NCI-H69 (cell line): ENCODE measurements at regions not wholly inside any gene's neighbourhood (a gene's known extent, or its start where the extent isn't known, plus 50 kb on each side); places are given as distances from the start of the nearest gene placed in this dataset.
A peak's percentile ranks its signal among the peaks of the same experiment; 100 is the strongest.
"Not testable (repeated sequence)": the region's sequence is repeated elsewhere in the genome, so short reads cannot be mapped to it uniquely, and the experiment has no call there.

Source experiments
- DNase-seq: peaks from one replicate; lab custom pipeline; 2025; lab: John Stamatoyannopoulos, UW

DNA sequence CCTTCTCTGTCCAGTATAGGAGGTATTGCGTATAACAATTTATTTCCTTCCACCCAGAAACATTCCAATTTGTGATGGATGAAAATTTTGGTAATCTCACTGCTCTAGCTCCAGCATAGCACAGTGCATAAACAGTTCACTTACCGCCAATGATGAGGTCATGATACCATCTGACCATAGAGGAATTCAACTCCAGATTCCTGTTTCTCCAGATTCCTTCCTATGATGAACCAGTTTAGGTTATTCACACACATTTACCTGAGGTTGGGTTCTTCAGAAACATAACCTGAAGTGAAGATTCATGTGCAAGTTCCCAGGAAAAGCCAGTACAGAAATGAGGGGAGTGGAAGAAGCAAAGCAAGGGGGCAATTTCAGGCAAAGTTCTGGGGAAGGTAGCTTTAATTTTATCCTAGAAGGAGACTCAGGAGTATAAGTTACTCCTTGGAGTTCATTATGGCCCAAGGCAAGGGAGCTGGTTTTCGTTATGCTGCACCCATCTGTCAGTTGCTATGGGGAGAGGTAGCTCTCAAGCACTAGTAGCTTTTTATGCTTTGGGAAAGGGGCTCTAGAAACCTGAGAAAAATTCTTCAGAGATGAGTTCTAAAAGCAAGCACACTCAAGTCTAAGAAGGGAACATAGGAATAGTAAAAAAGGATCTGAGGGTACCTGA is 121.6 kb downstream of the CASP12 start:
- no peak for DNase-seq

DNA sequence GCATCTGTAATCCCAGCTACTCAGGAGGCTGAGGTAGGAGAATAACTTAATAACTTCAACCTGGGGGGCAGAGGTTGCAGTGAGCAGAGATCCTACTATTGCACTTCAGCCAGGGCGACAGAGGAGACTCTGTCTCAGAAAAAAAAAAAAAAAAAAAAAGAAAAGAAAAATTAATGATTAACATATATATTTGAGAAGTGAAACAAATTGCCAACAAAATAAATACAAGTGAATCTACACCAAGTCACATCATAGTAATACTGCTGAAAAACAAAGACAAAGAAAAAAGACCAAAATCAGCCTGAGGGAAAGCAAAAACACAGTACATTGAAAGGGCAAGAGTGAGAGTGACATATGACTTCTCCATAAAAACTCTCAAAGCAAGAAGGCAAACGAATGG is 123.7 kb downstream of the CASP12 start:
- no peak for DNase-seq

DNA sequence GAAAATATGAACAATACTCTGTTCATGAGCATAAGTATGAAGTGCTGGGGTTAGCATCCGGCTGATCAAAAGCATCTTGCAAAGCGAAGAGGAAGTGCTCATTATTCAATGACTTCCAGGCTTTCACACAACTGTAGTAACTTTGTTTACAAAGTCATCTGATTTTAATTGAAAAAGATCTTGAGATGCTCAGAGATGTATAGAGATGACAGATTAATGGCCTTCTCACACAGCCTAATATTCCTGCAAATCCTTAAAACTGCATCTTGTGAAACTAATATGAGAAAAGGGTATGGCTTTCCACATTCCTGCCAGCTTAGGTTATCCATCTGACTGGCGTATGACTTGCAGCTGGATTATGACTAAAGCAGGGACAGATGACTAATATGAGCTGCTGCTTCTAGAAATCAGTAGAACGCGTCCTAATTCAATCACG is 125.4 kb downstream of the CASP12 start:
- DNase-seq: no peak

DNA sequence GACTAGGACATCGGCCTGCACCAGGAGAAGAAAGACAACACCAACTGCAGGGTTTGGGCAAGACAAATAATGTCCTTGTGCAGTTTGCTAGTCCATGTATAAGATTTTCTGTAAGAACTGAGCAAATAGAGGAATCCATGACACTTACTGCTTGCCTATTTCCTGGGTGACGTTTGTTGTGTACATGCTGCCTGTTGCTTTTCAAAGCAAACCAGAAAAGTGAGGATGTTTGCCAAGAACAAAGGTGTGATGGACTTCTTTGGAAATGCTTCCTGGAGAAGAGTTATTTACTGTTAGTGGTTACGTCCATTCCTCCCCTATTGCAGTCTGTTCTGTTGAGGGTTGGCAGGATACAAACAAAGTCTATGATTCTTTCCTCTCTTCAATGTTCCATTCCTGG is 126.5 kb downstream of the CASP12 start:
- DNase-seq: no peak

DNA sequence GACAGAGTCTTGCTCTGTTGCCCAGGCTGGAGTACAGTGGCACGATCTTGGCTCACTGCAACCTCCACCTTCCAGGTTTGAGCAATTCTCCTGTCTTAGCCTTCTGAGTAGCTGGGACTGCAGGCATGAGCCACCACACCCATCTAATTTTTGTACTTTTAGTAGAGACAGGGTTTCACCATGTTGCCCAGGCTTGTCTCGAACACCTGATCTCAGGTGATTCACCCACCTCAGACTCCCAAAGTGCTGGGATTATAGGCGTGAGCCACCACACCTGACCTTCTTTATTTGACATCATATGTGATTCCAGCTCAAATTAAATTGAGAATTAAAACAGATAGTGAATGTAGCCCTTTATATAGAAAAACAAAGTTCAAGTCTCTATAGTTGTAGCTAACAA is 127.2 kb downstream of the CASP12 start:
- not testable (repeated sequence) for DNase-seq

DNA sequence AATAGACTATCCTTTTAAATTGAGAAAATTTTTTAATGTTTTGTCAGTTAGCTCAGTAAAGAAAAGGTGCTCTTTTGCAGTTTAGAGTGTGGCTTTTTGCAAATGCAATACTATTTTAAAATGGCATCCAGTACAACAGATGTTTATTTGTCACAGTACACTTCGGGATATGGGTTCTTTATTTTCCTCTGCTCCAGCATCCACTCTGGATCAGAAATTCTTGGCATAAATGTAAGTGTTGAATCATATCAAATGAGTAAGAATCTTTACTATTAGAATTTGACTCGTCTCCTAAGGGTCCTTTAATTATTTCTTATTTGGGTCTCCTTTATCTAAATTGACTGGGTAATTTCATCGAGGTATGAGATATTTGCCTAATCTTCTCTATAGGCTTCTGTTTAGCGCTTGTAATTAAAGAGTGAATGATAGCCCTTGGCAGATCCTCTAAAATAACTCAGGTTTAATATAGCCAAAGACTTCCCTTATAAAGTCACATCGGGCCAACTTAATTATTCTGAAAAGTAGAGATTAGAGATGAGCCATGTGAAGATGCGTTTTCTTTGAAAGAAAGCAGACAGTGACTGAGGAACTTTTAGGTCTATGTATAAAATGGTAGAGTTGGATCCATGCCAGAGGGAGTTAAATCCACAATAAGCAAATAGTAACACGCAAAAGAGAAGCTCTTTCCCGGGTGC is 132.7 kb downstream of the CASP12 start:
- peak; percentile 7 for DNase-seq

DNA sequence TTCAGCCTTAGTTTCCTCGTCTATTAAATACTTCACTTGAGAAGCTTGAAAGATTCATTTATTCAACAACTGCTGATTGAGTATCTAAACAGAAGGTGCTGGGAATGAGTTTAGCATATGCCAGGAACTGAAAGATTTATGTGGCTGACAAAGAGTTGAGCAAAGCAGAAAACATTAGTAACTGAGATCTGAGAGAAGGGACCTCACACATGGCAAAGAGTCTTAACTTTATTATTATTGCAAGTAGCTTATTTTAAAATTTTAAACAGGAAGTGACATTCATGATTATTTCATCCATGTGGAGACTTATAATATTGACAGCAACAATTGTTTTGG is 133.6 kb downstream of the CASP12 start:
- no peak for DNase-seq

DNA sequence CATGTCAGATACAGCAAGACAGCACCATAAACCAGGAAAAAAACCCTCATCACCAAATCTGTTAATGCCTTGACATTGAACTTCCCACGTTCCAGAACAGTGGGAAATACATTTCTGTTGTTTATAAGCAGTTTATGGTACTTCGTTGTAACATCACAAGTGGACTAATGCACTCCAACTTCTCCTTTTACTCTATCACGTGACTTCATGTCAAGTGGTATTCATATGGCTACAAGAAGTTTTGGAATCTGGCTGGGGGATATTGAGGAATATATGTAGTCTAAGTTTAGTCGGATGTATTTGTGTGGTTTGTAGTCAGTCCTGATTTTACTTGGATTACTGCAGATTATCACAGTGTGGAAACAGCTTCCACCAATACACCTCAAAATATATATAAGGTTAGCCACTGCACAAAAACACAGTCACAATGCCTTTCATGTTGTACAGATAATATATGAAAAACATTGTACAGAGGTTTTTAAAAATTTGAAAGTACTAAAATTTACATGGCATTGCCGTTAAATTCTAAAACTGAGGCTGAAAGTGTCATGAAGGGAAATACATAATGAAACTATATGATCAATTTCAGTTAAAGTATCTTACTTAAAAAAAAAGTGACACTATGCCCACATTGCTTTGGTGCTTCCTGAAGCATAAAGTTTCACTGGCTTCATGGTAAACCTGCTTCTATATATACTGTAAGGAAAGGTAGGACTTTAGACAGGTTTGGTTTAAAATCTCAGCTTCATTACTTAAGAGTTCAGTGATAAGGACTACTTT is 134.1 kb downstream of the CASP12 start:
- DNase-seq: no peak

DNA sequence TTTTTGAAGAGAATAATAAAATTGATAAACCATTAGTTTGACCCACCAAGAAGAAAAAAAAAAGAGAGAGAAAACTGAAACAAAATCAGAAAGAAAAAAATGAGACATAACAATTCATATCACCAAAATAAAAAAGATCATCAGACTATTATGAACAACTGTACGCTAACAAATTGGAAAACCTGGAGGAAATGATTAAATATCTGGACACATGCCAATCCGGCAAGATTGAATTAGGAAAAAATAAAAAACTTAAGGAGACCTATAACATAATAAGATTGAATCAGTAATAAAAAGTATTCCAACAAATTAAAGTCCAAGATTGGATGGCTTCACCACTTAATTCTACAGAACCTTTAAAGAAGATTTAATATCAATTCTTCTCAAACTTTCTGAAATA is 136.7 kb downstream of the CASP12 start:
- no peak for DNase-seq

DNA sequence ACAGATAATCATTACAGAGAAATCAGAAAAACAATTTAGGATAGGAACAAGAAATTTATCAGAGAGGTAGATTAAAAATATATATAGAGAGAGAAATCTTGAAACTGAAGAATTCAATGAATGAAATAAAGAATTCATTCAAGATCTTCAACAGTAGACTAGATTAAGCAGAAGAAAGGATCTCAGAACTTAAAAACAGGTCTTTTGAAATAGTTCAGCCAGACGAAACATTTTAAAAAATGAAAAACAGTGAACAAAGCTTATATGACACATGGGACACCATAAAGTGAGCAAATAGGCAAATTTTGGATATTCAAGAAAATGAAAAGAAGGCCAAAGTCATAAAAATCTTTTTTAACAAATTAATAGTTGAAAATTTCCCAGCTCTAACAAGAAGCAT is 138.8 kb downstream of the CASP12 start:
- no peak for DNase-seq

DNA sequence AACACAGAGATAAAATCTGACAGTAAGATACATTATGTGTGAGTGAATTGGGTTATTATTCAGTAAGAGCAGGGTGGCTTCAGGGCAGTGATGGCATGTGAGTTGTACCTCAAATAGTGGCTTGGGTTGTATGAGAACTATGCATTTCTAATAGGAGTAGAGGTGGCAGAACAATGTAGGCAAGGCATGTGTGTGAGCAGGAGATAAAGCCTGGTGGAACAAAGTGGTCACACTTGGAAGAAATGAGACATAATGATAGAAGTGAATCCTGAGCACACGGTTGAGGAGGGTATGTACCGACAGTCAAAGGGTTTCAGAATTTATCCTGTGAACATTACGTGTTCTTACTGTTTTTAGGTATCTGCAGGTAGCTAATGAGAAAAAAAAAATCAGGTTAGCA is 159.3 kb downstream of the CASP12 start:
- DNase-seq: no peak

DNA sequence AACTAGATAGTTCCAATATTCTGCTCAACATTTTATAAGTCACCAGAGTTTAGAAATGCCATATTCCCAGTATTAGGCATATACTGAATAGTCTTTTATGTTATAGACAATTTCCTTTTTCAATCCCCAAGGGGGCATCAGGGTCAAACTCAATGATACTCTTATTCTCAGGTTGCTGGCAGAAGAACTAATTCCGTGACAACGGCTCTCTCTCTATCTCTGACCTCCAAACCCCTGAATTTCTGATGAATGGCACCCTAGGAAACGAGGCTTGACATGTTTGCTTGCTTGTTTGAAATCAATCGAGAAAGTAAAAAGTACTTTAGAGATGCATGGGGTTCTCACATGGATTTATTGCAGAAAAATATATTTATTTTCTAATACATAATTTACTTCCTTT is 160.1 kb downstream of the CASP12 start:
- no peak for DNase-seq

DNA sequence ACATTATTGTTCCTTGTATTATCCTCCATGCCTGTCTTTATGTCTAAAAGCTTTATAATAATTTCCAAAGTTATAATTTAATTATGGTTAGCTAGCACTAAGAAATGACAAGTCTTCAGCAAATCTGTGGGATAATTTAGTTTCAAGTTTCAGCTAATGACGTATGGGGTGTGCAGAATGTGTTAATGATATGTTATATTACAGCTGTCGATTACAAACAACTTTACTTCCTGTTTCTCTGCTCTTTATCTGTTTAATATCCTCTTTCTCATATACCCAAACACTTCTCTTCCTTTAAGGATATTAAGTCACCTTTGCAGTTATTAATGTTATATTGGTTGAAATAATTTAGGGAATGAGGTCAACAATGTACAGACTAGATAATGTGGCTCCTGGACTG is 161.8 kb downstream of the CASP12 start:
- no peak for DNase-seq

DNA sequence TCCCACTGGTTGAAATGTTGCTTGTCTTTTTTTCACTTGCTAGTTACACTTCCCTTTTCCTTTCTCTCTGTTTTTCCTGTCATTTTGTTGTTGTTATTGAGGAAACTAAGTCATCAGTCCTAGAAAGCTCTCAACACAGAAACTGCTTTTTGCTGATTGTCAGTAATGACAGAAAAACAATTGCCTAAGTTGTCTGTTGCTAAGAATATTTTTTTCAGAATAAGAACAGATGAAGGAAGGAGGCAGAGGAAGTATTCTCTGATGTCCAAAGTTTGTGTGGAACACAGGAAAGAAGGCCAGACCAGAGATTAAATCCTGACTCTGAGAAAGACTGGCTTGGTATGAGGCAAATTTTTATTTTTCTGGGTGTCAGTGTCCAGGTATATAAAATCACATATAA is 163.3 kb downstream of the CASP12 start:
- no peak for DNase-seq

DNA sequence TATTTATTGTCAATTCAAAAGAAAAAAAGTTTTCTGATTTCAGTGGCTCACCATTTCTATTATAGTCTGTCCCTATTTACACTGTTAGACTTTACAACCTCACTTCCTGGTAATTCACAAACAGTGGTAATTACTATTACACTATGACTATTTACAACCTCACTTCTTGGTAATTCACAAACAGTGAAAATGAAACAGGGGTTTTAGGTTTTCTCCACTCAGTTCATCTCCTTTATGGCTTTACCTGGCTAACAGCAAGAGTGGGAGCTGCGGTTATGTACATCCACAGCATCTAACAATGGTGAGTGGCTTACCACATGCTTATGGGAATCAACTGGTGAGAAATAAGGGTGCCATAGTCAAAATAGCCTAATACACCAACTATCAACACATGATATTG is 166.4 kb downstream of the CASP12 start:
- no peak for DNase-seq

DNA sequence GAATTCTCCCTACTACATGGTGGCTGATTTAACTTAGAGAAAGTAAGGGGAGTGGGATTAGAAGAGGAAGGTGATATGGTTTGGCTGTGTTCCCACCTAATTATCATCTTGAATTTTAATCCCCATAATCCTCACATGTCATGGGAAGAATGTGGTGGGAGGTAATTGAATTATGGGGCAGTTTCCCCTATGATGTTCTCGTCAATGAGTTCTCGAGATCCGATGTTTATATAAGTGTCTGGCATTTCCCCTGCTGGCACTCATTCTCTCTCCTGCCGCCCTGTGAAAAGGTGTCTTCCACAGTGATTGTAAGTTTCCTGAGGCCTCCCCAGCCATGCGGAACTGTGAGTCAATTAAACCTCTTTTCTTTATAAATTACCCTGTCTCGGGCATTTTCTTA is 169.3 kb downstream of the CASP12 start:
- no peak for DNase-seq

DNA sequence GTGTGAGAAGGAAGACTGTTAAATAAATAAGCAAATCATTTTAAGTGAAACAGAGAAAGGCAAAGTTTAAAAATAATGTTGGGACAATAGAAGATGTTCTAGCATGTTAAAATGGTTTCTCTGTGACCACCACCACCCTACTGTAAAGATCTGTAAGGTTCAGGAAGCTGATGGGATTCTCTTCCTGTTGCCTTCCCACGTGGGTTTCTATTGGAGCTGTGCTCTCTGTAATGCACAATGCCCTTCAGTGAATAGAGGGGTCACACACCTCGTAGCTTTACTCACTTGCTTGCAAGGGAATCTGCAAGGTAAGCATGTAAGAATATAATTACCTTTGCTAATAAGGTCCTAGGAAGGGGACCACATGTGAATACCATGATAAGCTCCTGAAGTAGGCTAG is 170.5 kb downstream of the CASP12 start:
- DNase-seq: no peak

DNA sequence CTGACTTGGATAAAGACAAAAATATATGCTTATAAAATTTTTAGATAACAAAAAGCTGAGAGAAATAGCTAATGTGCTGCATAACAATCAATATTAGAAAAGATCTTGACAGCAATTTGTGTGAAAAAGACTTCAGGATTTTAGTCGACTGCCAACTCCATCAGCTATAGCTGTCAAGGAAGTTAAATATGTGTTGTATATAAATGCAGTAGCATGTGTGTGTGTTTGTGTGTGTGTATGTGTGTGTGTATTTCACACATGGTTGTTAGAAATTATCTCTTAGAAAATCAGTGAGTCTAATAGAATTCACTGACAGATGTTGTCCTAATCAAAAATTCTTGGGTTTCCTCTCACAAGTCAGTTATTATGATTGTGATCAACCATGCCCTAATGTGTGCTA is 171.2 kb downstream of the CASP12 start:
- DNase-seq: no peak

DNA sequence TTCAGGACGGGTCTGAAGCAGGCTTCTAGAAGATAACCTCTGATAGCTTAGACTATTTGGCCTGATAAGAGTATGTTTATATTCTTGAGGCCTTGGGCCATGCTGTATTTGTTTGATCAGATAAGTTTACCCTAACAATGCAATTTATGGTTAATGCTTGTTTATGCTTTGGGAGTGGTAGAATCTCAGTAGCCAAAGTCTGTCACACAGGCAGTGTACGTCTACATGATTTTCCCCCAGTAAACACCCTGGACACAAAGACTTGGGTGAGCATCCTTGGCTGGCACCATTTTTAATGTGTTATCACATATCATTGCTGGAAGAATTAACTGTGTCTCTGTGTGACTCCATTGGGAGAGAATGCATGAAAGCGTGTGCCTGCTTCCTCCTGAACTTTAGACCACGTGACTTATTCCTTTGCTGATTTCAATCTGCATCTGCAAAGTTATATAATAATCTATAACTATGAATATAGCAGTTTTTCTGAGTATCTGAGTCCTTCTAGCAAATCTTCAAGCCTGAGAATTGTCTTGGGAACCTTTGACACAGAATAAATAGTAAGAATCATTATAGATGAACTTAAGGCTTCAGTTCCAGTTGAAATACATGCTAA is 172.4 kb downstream of the CASP12 start:
- DNase-seq: no peak

DNA sequence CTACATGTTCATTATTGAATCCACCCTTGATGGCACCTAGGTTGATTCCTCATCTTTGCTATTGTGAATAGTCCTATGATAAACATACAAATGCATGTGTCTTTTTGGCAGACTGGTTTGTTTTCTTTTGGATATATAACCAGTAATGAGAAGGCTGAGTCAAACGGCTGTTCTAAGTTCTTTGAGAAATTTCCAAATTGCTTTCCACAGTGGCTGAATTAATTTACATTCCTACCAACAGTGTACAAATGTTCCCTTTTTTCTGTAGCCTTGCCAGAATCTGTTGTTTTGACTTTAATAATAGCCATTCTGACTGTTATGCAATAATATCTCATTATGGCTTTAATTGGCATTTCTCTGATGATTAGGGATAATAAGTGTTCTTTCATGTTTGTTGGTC is 184.9 kb downstream of the CASP12 start:
- no peak for DNase-seq

DNA sequence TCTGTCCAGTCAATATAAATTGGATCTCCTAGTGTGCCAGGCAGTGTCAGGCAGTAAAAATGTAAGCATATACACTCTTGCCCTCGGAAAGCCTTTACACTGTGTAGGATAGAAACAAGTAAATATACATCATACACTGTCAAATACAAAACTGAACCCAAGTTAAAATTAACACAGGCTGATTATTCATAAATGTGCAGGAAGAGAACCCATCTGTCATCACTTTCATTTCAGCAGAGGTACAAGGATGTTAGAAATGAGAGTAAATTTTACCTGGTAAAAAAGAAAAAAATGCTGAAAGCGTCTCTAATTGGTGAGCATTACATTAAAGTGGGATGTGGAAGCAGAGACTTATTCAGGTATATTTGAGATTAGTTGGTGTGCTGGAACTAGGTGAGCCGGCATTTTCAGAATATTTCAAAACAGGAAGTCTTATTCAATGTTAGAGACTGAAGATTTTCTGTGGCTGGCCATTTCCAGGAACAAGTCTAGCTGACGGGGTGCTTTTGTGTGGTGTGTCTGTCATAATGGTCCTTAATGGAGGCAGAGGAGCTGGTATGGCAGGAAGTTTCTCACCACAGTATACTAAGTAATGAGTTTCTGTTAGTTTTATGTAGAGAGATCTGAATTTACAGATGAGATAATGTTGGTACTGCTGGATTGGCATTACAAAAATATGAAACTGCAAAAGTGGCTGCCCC is 192.6 kb downstream of the CASP12 start:
- peak; percentile 5 for DNase-seq

DNA sequence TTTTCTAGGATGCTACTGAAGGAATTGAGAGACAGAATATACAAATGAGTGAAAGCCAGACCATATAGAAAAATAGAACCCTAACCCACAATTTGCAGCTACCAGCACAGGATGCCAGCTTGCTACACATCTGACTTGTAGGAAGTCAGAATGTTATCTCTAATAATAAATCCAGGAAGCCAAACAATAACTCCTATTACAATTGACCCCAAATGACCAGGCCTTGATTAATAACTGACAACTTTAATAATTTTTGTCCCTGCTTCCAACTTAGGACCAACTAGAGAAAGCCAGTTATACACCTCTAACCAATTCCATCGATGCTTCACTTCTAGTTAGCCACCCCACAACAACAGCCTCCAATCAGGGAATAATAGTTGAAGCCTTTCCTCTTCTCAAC is 193.4 kb downstream of the CASP12 start:
- no peak for DNase-seq
